ENCODE measurements at regions not wholly inside any gene's neighbourhood (a gene's known extent, or its start where the extent isn't known, plus 50 kb on each side); places are given as distances from the start of the nearest gene placed in this dataset.
"Not testable (repeated sequence)": the region's sequence is repeated elsewhere in the genome, so short reads cannot be mapped to it uniquely, and the experiment has no call there.

DNA sequence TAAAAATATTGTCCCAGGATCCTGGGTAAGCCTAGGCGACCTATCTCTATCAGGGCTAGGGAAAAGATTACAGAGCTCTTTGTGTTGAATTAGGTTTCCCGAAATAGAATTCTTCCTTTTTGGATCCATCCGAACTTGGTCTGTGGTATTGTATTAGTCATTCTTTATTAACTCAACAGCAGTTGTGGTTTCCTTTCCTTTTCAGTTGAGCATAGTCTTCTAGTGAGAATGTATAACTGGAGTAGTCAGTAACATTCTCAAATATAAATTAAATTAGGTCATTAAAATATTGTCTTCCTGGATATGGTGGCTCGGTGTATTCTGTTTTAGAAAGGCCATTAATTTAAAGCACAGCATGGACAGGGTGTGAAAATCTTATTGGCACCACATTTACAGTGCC, 520.4 kb downstream of the NLGN4X start:
- DNase-seq (ENCODE audit: insufficient read length, low spot score) = no peak
- no peak for FAIRE-seq

DNA sequence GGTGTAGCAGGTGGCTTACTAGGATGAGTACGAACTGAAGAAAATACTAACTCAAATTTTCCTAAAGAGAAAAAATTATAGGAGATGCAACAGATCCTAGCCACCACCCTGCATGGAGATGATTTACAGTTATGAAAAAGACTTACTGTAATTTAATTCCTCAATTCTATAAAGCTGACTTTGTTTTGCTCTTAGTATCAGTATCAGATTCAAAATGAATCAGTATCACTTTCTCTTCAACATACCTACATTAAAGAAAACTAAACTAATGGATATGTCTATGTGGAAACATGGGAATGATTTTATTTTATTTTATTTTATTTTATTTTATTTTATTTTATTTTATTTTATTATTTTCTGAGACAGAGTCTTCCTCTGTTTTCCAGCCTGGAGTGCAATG, 525.8 kb downstream of the NLGN4X start:
- FAIRE-seq = no peak
- no peak for DNase-seq (ENCODE audit: insufficient read length, low spot score)

DNA sequence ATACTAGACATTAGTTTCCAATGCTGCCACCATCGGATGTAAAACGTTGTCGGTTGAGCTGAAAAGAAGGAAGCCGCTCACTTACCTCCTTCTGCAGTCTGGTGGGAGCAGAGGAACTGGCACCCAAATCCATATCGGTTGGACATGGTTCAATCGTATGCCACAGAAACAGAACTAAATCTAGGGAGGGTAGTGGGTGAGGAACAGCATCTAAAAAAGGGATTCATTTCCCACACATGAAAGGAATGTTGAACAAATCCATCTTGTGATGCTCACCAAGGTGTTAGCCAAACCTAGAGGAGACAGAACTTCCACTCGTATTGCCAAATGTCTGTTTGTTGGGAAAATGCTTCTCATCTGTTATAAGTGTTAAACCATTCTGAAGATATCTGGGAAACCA, 532.7 kb downstream of the NLGN4X start:
- no peak for FAIRE-seq
- no peak for DNase-seq (ENCODE audit: insufficient read length, low spot score)

DNA sequence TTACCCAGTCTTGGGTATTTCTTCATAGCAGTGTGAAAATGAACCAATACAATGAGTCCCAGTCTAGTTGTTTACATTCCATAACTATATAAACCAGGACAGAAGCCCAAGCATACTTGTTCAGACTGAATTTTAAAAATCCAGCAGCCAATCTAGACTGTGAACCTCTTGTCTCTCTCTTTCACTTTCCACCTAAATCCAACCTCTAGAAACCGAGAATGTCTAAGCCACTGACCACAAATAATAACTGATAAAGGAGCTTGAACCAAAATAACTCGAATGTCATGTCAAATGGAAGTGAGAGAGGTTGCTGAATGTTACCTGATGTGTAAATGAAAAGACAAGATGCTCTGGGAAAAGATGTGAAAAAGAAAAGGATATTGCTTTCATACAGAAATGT, 544.7 kb downstream of the NLGN4X start:
- FAIRE-seq (no peak), DNase-seq (ENCODE audit: insufficient read length, low spot score) (no peak)

DNA sequence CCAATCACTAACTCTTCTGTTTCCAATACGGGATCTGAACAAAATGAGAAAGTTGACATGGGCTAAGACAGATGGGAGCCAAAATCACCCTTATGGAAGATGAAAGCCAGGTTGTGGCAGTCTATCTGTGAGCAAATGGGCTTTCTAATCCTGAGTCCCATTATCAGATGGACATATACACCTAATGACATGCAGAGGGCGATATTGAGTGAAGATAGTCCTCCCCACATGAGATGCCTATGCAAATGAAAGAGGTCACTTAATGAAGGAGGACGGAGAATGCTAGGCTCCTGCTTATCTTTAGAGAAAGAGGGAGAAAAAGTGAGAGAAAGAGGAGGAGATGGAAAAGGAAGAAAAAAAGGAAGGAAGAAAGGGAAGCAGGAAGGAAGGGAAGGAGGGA, 547.5 kb downstream of the NLGN4X start:
- DNase-seq (ENCODE audit: insufficient read length, low spot score) = peak; percentile 0
- FAIRE-seq = peak; percentile 59

DNA sequence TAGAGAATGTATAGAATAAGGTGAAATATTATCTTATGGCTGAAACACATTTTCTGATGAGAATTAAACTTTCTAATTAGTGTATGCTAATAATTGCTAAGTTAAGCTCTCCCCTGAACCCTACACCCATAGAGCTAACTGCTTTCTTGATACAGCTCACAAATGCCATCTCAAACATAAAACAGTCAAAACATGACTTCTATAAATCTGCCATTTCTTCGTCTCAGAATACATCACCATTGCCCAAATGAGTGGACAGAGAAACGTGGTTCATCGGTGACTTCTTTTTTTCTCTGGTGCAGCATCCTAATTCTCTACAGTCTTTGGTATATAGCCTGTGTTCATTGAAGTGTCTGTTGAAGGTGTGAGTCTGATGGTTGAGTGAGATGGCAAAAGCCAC, 554.6 kb downstream of the NLGN4X start:
- DNase-seq (ENCODE audit: insufficient read length, low spot score) (no peak), FAIRE-seq (no peak)

DNA sequence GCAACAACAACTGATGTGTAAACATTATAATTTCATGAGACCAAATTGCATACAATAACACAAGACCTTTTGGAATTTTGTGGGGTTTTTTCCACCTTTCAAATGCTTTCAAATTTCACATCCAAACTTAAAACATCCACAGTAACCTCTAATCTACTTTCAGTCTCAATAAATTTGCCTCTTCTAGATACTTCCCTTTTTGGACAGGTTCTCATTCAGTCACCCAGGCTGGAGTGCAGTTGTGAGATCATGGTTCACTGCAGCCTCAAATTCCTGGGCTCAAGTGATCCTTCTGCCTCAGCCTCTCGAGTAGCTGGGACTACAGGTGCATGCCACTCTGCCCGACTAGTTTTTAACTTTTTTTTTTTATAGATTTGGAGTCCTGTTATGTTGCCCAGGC, 556.6 kb downstream of the NLGN4X start:
- DNase-seq (ENCODE audit: insufficient read length, low spot score) = no peak
- FAIRE-seq = no peak

DNA sequence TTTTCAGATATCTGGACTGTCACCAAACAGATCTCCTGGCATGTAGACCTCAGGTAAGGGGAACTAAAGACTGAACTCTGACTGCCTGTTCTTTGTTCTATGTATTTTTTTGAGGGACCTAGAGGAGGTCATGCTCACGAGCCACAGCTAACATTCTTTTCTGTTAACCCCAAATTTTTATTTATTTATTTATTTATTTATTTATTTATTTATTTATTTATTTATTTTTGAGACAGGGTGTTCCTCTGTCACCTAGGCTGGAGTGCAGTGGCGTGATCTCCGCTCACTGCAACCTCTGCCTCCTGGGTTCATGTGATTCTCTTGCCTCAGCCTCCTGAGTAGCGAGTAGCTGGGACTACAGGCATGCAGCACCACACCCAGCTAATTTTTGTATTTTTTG, 562.0 kb downstream of the NLGN4X start:
- not testable (repeated sequence) for FAIRE-seq; DNase-seq (ENCODE audit: insufficient read length, low spot score)

DNA sequence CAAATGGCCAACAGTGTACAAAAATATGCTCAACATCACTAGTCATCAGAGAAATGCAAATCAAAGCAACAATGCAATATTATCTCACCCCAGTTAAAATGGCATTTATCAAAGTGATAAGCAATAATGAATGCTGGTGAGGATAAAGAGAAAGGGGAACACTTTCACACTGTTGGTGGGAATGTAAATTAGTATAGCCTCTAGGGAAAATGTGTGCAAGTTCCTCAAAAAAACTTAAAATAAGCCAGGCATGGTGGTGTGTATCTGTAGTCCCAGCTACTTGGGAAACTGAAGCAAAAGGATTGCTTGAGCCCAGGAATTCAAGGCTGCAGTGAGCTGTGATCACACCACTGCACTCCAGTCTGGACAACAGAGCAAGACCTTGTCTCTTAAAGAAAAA, 572.1 kb downstream of the NLGN4X start:
- DNase-seq (ENCODE audit: insufficient read length, low spot score) = no peak
- FAIRE-seq = peak; percentile 18

DNA sequence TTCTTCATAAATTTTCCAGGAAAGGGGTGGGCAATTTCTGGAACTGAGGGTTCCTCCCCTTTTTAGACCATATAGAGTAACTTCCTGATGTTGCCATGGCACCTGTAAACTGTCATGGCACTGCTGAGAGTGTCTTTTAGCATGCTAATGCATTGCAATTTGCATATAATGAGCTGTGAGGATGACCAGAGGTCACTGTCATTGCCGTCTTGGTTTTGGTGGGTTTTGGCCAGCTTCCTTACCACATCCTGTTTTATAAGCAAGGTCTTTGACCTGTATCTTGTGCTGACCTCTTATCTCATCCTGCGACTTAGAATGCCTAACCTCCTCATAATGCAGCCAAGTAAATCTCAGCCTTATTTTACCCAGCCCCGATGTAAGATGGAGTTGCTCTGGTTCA, 577.8 kb downstream of the NLGN4X start:
- peak; percentile 92 for FAIRE-seq
- no peak for DNase-seq (ENCODE audit: insufficient read length, low spot score)

DNA sequence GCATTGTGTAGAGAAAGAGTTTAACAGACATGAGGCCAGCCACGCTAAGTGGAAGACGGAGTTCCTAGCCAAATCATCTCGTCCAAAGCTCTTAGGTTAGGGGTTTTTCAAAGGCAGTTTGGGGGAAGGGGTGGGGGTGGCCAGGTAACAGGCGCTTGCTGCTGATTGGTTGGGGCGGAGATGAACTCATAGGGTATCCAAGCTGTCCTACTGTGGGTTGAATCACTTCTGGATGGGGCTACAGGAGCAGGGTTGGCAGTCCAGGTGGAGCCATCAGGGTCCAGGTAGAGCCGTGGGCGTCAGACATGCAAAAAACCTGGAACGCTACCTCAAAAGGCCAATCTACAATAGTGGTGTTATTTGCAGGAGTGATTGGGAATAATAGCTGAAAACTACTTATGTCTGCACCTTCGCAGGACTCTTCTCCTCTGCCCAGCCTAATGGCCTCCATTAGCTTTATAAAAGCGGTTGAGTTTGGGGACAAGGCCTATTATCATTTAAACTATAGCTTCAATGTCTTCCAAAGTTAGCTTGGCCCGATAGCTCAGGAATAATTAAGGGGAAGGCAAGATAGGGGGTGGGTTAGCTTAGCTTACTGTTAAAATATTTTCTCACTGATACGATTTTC, 579.6 kb downstream of the NLGN4X start:
- DNase-seq (ENCODE audit: insufficient read length, low spot score) (no peak), FAIRE-seq (no peak)

DNA sequence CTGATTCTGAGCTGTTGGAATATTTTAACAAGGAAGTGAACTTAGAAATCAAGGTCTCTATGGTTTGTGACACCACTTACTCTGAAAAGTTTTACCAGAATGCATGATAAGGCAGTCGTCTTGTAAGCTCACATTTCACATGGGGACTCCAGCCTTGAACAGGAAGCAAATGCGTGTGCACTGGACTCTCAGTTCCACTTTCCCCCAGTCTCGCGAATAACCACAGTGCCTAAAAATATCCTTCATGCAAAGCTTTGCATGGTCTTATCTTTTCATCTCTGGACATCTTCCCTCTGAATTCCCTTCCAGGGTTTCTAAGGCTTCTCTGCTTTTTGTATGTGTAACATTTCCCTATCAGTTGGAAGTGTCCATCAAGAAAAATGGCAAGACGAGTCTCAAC, 581.8 kb downstream of the NLGN4X start:
- FAIRE-seq (peak; percentile 98), DNase-seq (ENCODE audit: insufficient read length, low spot score) (peak; percentile 23)

DNA sequence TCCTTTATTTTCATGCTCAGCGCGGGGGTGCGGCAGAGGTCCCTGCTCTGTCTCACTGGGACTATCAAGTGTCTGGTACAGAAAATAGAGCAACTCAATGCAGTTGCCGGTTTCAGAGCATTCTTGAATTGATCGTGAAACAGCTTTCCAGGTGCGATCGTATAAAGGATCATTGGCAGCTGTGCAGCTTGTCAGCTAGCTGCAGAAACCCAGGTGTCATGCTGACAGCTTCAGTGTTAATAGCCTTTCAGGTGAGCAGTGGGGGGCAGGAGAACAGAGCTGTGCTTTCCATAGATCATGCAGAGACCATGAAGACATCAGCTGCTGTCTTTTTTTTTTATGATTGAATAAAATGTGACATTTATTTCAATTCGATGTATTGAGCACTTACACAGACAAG, 583.9 kb downstream of the NLGN4X start:
- DNase-seq (ENCODE audit: insufficient read length, low spot score) = no peak
- no peak for FAIRE-seq

DNA sequence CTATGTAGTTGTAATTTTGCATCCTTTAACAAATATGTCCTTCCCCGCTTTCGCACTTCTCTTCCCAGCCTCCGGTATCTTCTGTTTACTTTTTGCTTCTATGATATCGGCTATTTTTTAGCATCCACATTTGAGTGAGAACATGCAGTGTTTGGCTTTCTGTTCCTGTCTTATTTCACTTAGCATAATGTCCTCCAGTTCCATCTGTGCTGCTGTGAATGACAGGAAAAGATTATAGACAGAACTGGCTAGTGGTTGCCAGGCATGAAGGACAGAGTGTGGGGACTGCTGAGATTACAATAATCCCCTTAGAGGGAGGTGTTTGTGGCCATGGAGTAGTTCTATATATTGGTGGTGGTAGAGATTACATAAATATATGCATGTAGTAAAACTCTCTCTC, 588.6 kb downstream of the NLGN4X start:
- DNase-seq (ENCODE audit: insufficient read length, low spot score) = no peak
- FAIRE-seq = no peak

DNA sequence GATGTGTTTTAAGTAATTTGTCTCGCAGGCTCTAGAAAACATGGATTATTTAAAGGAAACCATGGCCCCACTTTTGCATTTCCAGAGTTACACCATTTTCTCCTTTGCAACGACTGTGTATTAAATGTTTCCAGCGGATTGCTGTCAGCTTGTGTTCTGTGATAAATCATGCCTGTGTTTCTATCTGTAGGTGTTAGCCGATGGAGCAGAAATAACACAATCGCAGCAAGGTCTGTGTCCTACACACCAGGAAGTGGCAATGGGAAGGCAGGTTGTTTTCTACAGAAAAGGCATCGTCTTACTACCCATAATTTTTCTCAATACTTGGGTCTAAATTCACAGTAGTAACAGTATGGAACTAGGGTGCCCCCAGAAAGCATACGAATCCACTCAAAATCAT, 590.1 kb downstream of the NLGN4X start:
- DNase-seq (ENCODE audit: insufficient read length, low spot score) (no peak), FAIRE-seq (no peak)

DNA sequence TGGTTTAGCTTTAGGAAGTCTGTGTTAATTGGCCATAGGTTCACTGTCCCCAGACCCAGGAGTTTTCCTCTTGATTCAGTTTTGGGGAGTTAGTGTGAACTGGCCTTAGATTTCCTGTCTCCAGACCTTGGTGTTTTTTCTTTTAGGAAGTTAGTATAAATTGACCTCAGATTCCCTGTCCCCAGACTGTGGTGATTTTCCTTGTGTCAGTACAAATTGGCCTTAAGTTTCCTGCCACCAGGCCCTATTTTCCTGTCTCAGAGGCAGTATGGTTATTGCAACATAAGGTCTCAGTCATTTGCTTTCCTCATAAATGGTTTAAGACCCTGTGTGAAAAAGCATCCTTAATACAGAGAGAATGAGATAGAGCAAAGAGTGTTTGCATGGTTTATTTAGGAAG, 595.8 kb downstream of the NLGN4X start:
- DNase-seq (ENCODE audit: insufficient read length, low spot score) (no peak), FAIRE-seq (no peak)

DNA sequence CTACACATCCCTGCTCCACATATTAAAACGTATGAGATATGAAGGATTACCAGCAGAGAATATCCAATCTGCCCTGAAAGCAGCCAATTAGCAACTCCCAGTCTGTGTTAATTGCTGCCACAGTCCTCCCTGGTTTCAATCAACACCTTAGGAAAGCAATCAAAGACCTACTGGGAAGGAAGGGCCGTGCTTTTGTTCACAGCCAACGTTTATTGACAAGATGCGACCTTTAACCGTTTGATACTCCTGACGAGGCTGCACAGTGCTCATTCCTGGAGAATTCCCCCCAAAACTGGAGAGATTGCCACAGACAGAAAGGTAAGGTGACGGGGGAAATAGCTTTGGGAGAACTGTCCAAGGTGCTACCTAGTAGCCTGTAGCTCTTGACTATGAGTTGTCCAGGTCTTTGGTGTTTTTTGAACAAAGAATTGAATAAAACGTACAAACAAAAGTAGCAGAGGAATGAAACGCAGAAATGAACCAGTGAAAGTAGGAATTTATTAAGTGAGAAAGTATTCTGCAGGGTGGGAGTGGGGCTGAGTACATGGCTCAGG, 596.5 kb downstream of the NLGN4X start:
- DNase-seq (ENCODE audit: insufficient read length, low spot score) (no peak), FAIRE-seq (no peak)

DNA sequence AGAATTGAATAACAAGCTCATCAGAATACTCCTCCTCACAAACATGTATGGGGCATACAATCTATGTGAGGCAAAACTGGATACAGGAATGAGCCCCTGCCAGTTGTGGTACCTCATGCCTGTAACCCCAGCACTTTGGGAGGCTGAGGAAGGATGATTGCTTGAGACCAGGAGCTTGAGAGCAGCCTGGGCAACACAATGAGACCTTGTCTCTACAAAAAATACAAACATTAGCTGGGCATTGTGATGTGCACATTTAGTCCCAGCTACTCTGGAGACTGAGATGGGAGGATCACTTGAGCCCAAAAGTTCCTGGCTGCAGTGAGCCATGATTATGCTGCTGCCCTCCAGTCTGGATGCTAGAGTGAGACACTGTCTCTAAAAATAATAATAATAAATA, 611.0 kb downstream of the NLGN4X start:
- no peak for DNase-seq (ENCODE audit: insufficient read length, low spot score)
- FAIRE-seq = no peak

DNA sequence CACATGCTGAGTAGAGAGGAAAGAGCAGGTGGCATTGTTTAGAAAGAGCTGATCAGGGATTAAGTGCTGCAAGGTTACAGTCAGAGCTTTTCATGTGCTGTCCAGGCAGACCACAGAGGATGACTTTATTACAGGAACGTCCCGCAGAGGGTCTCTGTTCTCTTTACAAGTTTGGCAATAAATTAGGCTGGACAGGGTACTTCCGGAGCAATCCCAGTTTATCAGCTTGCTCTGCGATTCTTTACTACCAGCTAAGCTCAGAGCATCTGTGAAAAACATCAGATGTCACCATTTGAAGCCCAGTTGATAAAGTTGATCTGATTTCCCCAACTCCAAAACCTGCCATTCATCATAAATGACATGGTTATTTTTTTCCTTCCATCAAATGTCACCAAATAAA, 633.1 kb downstream of the NLGN4X start:
- FAIRE-seq = no peak
- DNase-seq (ENCODE audit: insufficient read length, low spot score) = no peak

DNA sequence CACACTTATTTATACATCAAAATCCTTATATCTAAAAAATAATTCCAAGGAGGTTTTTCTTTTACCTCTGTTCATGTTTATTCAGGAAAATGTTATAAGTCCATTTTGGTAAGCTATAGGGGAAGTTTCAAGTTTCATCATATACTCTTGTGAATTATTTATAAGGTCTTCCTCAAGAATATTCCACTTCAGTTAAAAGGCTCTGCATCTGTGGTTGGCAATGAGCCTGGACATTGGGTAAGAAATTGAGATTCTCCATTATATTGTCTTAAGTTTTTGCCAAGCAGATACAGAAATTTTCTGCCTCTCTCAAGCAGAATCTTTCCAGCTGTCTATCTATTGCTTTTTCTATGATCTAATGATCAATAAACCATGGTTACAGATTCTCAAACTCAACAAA, 641.9 kb downstream of the NLGN4X start:
- FAIRE-seq (no peak), DNase-seq (ENCODE audit: insufficient read length, low spot score) (no peak)

DNA sequence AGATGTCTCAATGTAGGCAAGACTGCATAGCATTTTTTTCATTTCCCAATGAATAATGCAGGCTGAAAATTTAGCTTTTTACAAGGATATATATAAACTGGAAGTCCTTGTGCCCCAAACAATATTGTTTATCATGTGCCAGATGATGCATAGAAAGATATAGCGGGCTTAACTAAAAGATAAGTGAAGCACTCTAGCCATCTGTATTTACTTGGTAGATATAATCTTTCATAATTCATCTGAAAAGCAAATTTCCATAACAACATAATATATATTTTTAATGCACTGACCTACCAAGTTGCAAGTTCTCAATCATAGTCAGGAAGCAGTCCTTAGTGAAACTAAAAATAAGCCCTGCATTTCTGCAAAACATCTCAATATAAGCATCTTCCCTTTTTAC, 653.3 kb downstream of the NLGN4X start:
- DNase-seq (ENCODE audit: insufficient read length, low spot score) (no peak), FAIRE-seq (no peak)

DNA sequence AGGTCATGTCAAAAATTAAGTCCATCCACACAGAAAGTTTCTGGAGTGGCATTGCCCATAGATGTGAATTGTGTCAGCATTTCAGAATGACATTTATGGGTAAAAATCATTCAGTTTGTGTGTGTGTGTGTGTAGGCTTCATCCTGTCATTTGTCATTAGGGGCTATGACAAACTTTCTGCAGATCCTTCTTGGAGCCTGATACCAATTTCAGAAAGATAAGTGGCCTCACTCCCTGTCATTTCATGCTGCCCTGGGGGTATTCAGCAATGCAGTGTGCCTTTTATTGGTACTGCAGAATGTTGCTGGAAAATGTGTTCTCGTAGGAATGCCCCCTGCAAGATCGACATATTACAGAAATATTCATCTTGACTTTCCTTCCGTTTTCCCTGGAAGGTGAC, 659.7 kb downstream of the NLGN4X start:
- FAIRE-seq (no peak), DNase-seq (ENCODE audit: insufficient read length, low spot score) (no peak)

DNA sequence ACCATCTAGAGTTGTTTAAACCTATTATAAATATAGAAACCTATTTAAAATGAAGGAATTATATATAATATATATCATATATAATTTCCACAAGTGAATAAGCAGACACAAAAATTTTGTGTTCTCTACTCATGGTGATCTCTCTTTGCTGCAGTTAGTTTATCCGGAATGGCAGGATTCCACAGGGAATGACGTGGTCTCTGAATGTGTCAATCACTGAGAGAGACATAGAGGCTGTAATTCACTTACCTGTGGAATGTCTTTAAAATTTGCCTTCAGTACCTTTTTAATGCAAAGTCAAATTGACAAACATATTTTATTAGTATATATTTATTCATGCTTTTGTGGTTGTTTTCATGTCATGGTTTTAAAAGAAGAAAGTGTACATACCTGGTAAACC, 669.3 kb downstream of the NLGN4X start:
- no peak for DNase-seq (ENCODE audit: insufficient read length, low spot score)
- no peak for FAIRE-seq
